ENCODE measurements at regions not wholly inside any gene's neighbourhood (a gene's known extent, or its start where the extent isn't known, plus 50 kb on each side); places are given as distances from the start of the nearest gene placed in this dataset.
"Not testable (repeated sequence)": the region's sequence is repeated elsewhere in the genome, so short reads cannot be mapped to it uniquely, and the experiment has no call there.

DNA sequence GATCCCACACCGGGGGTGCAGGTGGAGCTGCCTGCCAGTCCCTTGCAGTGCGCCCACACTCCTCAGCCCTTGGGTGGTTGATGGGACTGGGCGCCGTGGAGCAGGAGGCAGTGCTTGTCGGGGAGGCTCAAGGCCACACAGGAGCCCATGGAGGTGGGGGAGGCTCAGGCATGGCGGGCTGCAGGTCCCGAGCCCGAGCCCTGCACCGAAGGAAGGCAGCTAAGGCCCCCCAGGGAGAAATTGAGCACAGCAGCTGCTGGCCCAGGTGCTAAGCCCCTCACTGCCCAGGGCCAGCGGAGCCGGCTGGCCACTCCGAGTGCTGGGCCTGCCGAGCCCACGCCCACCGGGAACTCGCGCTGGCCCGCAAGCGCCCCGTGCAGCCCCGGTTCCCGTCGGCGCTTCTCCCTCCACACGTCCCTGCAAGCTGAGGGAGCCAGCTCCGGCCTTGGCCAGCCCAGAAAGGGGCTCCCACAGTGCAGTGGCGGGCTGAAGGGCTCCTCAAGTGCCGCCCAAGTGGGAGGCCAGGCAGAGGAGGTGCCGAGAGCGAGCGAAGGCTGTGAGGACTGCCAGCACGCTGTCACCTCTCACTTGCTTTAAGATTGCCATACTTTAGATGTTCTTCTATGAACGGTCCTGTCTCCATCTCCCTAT lies 337.1 kb downstream of the FAT4 start:
- TF ChIP-seq, protein P1, sequence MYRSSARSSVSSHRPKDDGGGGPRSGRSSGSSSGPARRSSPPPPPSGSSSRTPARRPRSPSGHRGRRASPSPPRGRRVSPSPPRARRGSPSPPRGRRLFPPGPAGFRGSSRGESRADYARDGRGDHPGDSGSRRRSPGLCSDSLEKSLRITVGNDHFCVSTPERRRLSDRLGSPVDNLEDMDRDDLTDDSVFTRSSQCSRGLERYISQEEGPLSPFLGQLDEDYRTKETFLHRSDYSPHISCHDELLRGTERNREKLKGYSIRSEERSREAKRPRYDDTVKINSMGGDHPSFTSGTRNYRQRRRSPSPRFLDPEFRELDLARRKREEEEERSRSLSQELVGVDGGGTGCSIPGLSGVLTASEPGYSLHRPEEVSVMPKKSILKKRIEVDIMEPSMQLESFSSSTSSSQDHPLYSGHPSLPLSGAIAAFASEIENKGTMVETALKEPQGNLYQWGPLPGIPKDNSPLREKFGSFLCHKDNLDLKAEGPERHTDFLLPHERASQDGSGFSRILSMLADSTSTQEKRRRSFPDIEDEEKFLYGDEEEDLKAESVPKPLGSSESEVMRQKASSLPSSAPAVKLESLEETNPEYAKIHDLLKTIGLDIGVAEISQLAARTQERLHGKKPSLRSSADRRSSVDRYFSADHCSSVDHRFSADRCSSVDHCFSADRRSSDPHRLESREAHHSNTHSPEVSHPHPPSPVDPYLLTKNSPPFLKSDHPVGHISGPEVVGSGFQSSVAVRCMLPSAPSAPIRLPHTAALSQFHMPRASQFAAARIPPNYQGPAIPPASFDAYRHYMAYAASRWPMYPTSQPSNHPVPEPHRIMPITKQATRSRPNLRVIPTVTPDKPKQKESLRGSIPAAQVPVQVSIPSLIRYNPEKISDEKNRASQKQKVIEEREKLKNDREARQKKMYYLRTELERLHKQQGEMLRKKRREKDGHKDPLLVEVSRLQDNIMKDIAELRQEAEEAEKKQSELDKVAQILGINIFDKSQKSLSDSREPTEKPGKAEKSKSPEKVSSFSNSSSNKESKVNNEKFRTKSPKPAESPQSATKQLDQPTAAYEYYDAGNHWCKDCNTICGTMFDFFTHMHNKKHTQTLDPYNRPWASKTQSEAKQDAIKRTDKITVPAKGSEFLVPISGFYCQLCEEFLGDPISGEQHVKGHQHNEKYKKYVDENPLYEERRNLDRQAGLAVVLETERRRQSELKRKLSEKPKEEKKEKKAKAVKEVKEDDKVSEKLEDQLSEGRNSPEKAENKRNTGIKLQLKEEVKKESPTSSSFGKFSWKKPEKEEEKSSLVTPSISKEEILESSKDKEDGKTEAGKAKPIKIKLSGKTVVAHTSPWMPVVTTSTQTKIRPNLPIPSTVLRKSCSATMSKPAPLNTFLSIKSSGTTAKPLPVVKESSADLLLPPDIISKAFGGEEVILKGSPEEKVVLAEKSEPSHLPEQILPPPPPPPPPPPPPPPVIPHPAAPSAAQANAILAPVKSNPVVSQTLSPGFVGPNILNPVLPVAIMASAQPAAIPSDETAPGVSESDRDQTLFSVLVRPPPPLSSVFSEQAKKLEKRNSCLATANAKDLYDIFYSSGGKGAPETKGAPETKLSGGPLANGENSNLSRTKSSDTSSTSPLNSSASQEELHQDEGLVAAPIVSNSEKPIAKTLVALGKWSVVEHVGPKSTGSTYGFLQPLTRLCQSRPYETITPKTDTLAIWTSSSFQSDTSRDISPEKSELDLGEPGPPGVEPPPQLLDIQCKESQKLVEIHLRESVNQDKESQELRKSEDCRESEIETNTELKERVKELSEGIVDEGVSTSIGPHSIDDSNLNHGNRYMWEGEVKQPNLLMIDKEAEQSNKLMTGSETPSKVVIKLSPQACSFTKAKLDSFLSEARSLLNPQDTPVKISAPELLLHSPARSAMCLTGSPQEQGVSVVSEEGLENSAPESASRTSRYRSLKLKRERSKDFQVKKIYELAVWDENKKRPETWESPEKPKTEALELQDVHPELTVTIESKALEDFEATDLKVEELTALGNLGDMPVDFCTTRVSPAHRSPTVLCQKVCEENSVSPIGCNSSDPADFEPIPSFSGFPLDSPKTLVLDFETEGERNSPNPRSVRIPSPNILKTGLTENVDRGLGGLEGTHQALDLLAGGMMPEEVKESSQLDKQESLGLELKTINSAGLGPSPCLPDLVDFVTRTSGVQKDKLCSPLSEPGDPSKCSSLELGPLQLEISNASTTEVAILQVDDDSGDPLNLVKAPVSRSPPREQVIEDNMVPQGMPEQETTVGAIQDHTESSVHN (CRISPR knock-in tag; IDR thresholded peaks at IDR 0.05) = not testable (repeated sequence)
- TF ChIP-seq, protein P2, sequence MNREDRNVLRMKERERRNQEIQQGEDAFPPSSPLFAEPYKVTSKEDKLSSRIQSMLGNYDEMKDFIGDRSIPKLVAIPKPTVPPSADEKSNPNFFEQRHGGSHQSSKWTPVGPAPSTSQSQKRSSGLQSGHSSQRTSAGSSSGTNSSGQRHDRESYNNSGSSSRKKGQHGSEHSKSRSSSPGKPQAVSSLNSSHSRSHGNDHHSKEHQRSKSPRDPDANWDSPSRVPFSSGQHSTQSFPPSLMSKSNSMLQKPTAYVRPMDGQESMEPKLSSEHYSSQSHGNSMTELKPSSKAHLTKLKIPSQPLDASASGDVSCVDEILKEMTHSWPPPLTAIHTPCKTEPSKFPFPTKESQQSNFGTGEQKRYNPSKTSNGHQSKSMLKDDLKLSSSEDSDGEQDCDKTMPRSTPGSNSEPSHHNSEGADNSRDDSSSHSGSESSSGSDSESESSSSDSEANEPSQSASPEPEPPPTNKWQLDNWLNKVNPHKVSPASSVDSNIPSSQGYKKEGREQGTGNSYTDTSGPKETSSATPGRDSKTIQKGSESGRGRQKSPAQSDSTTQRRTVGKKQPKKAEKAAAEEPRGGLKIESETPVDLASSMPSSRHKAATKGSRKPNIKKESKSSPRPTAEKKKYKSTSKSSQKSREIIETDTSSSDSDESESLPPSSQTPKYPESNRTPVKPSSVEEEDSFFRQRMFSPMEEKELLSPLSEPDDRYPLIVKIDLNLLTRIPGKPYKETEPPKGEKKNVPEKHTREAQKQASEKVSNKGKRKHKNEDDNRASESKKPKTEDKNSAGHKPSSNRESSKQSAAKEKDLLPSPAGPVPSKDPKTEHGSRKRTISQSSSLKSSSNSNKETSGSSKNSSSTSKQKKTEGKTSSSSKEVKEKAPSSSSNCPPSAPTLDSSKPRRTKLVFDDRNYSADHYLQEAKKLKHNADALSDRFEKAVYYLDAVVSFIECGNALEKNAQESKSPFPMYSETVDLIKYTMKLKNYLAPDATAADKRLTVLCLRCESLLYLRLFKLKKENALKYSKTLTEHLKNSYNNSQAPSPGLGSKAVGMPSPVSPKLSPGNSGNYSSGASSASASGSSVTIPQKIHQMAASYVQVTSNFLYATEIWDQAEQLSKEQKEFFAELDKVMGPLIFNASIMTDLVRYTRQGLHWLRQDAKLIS (CRISPR knock-in tag; IDR thresholded peaks at IDR 0.05) = not testable (repeated sequence)
- not testable (repeated sequence) for TF ChIP-seq ARHGAP35, SCMH1 (CRISPR knock-in tag; IDR thresholded peaks at IDR 0.05; ENCODE audit: borderline replicate concordance)
- TF ChIP-seq, protein P3, sequence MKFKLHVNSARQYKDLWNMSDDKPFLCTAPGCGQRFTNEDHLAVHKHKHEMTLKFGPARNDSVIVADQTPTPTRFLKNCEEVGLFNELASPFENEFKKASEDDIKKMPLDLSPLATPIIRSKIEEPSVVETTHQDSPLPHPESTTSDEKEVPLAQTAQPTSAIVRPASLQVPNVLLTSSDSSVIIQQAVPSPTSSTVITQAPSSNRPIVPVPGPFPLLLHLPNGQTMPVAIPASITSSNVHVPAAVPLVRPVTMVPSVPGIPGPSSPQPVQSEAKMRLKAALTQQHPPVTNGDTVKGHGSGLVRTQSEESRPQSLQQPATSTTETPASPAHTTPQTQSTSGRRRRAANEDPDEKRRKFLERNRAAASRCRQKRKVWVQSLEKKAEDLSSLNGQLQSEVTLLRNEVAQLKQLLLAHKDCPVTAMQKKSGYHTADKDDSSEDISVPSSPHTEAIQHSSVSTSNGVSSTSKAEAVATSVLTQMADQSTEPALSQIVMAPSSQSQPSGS (CRISPR knock-in tag; IDR thresholded peaks at IDR 0.05) = not testable (repeated sequence)
